GM06990 (cell line): ENCODE measurements at regions not wholly inside any gene's neighbourhood (a gene's known extent, or its start where the extent isn't known, plus 50 kb on each side); places are given as distances from the start of the nearest gene placed in this dataset.
A peak's percentile ranks its signal among the peaks of the same experiment; 100 is the strongest.
"Not testable (repeated sequence)": the region's sequence is repeated elsewhere in the genome, so short reads cannot be mapped to it uniquely, and the experiment has no call there.

Experiments used
- DNase-seq: peaks from one replicate; pipeline ENCODE4 v3.0.0-alpha.2; 2011; ENCODE audit not compliant: insufficient read length; ENCODE audit errors: extremely low read depth
- H3K27me3 ChIP-seq: replicated peaks from 2 replicates; pipeline ENCODE4 v1.6.0; 2011; ENCODE audit warnings: low read length; ENCODE audit not compliant: control insufficient read depth, insufficient read depth
- H3K36me3 ChIP-seq: 2 replicates; pipeline ENCODE4 v1.5.1; 2011; ENCODE audit warnings: low read length; ENCODE audit not compliant: control insufficient read depth, insufficient read depth
- H3K4me3 ChIP-seq: replicated peaks from 2 replicates; pipeline ENCODE4 v1.5.1; 2011; ENCODE audit warnings: low read depth, mild to moderate bottlenecking, control low read depth, low read length
- TF ChIP-seq, protein P1 (sequence below): IDR thresholded peaks from 2 replicates; pipeline ENCODE4 v1.5.1; 2011; ENCODE audit warnings: low read length, control low read depth, mild to moderate bottlenecking, inconsistent platforms; ENCODE audit not compliant: insufficient read depth, poor library complexity, severe bottlenecking

DNA sequence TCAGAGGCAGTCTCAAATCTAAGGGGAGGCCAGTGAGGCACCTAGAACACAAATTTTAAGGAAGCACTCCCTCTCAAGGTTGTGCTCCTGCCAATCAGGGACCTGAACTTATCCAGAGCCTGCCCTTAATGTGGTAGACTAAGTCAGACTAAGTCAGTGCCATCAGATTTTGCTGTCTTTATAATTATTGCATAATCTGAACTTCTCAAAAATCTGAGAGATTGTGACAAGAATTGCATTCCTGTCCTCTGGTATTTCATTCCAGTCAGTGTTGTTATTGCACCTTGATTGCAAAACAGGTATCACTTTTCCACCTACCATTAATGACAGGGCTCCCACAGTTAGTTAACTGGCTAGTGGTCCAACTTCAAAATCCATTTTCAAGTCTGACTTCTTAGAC is 197.1 kb upstream of the HCN1 start:
- TF ChIP-seq, protein P1, sequence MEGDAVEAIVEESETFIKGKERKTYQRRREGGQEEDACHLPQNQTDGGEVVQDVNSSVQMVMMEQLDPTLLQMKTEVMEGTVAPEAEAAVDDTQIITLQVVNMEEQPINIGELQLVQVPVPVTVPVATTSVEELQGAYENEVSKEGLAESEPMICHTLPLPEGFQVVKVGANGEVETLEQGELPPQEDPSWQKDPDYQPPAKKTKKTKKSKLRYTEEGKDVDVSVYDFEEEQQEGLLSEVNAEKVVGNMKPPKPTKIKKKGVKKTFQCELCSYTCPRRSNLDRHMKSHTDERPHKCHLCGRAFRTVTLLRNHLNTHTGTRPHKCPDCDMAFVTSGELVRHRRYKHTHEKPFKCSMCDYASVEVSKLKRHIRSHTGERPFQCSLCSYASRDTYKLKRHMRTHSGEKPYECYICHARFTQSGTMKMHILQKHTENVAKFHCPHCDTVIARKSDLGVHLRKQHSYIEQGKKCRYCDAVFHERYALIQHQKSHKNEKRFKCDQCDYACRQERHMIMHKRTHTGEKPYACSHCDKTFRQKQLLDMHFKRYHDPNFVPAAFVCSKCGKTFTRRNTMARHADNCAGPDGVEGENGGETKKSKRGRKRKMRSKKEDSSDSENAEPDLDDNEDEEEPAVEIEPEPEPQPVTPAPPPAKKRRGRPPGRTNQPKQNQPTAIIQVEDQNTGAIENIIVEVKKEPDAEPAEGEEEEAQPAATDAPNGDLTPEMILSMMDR = no peak
- no peaks in the 10 kb centered on the region for H3K36me3 ChIP-seq
- no peaks in the 10 kb centered on the region for H3K27me3 ChIP-seq
- no peak for DNase-seq
- H3K4me3 ChIP-seq = no peak overlapping the region

DNA sequence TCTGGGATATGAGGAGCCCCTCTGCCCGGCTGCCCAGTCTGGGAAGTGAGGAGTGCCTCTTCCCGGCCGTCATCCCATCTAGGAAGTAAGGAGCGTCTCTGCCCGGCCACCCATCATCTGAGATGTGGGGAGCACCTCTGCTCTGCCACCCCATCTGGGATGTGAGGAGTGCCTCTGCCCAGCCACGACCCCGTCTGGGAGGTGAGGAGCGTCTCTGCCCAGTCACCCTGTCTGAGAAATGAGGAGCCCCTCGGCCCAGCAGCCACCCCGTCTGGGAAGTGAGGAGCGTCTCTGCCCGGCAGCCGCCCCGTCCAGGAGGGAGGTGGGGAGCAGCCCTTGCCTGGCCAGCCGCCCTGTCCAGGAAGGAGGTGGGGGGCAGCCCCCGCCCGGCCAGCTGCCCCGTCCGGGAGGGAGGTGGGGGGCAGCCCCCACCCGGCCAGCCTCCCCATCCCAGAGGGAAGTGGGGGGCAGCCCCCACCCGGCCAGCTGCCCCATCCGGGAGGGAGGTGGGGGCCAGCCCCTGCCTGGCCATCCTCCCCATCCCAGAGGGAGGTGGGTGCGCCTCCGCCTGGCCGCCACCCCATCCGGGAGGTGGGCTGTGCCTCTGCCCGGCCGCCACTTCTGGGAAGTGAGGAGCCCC is 194.4 kb upstream of the HCN1 start:
- H3K4me3 ChIP-seq, H3K36me3 ChIP-seq, DNase-seq, H3K27me3 ChIP-seq: not testable (repeated sequence)

DNA sequence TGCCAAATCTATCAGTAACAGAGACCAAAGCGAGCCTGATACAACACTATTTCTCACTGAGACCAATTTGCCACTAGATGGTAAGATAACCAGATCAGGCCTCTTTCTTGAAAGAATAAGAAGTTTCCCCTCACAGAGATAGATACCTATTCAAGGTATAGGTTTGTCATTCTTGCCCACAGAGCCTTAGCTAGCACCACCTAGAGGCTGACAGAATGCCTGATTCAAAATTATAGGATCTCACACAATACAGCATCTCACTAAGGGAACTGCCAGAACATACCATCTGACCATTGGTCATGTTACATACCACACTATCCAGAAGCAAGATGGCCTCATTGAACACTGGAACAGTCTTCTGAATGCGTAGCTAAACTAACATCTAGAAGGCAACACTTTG is 166.6 kb upstream of the HCN1 start:
- Histone ChIP-seq H3K27me3 (no peaks in the 10 kb centered on the region), H3K36me3 (no peaks in the 10 kb centered on the region), H3K4me3 (no peak overlapping the region)
- TF ChIP-seq, protein P1 = peak; percentile 30
- DNase-seq = no peak

DNA sequence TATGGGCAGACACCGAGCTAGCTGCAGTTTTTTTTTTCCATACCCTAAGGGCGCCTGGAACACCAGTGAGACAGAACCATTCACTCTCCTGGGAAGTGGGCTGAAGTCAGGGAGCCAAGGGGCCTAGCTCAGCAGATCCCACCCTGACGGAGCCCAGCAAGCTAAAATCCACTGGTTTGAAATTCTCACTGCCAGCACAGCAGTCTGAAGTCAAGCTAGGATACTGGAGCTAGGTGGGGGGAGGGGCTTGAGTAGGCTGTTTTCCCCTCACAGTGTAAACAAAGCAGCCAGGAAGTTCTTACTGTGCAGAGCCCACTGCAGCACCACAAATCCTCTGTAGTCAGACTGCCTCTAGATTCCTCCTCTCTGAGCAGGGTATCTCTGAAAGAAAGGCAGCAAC is 151.7 kb upstream of the HCN1 start:
- no peak for DNase-seq
- no peak overlapping the region for H3K4me3 ChIP-seq
- TF ChIP-seq, protein P1 = no peak
- H3K36me3 ChIP-seq = no peaks in the 10 kb centered on the region
- no peaks in the 10 kb centered on the region for H3K27me3 ChIP-seq

DNA sequence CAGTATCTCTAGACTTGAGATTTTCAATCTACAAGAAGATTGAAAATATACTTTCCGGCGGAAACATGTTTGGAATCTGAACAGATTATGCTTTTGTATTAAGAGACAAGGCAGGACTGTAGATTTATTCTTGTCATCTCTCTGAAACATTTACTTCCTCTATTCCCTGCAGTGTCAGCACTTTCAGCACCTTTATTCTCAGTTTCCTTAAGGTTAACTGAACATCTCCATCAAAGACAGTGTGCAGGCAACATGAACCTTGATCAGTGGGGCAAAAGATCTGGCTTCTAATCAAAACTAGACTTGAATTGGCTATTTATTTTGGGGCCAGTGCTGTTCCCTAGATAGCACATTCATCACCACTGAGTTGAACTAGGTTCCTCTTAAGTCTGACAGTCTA is 129.9 kb upstream of the HCN1 start:
- TF ChIP-seq, protein P1 = no peak
- H3K27me3 ChIP-seq = no peaks in the 10 kb centered on the region

DNA sequence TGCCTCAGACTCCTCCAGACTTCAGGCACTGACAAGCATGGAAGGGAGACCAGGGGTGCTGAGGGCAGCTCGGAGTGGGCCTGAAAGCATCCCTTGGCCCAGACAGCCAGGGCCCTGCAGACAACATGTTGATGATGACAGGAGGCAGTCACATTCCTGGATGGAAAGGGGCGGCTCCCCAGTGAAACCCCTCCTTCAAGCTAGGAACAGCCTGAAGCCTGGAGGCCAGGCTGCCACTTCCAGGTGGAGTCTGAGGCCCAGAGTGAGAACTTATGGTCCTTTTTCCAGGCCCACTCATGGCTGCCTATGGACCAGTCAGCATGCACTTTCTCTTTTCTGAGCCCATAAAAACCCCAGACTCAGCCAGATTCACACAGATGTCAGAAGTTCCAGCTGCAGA is 104.2 kb upstream of the HCN1 start:
- Histone ChIP-seq H3K4me3 (no peak overlapping the region), H3K27me3 (no peaks in the 10 kb centered on the region), H3K36me3 (no peaks in the 10 kb centered on the region)
- TF ChIP-seq, protein P1 = no peak
- DNase-seq = no peak

More for the DNA sequence above, 129.9 kb upstream of the HCN1 start:
- Histone ChIP-seq H3K4me3 (no peak overlapping the region), H3K36me3 (no peaks in the 10 kb centered on the region)
- DNase-seq = no peak
